Activated naive CD4-positive, alpha-beta T cell treated with anti-CD3 and anti-CD28 coated beads, Interleukin-2, amount 50 U/mL, for 24 hours (primary cell): ENCODE measurements at regions not wholly inside any gene's neighbourhood (a gene's known extent, or its start where the extent isn't known, plus 50 kb on each side); places are given as distances from the start of the nearest gene placed in this dataset.

Experiments used
- H3K27ac Mint-ChIP-seq: one replicate; pipeline ENCODE4 v1.8.0; 2021; ENCODE audit warnings: mild to moderate bottlenecking, mixed read lengths
- H3K27me3 Mint-ChIP-seq: one replicate; pipeline ENCODE4 v1.8.0; 2021; ENCODE audit warnings: mixed read lengths
- H3K36me3 Mint-ChIP-seq: one replicate; pipeline ENCODE4 v1.8.0; 2021; ENCODE audit warnings: mixed read lengths
- H3K4me1 Mint-ChIP-seq: one replicate; pipeline ENCODE4 v1.8.0; 2021; ENCODE audit warnings: mixed read lengths
- H3K4me3 Mint-ChIP-seq: one replicate; pipeline ENCODE4 v1.8.0; 2021; ENCODE audit warnings: mild to moderate bottlenecking, mixed read lengths
- H3K9me3 Mint-ChIP-seq: one replicate; pipeline ENCODE4 v1.8.0; 2021; ENCODE audit warnings: mixed read lengths

GRCh38 chr15:29969562-29970401, 113.0 kb upstream of the GOLGA8J start:
- H3K27me3 Mint-ChIP-seq = peaks cover 57% of the 10 kb centered on the region
- H3K36me3 Mint-ChIP-seq = no peaks in the 10 kb centered on the region
- no peaks in the 10 kb centered on the region for H3K9me3 Mint-ChIP-seq
- no peak overlapping the region for H3K27ac Mint-ChIP-seq
- no peaks in the 10 kb centered on the region for H3K4me1 Mint-ChIP-seq
- H3K4me3 Mint-ChIP-seq = no peak overlapping the region

GRCh38 chr15:29968895-29969561, 113.7 kb upstream of the GOLGA8J start:
- H3K4me1 Mint-ChIP-seq = no peaks in the 10 kb centered on the region
- H3K9me3 Mint-ChIP-seq = no peaks in the 10 kb centered on the region
- H3K36me3 Mint-ChIP-seq = no peaks in the 10 kb centered on the region
- peaks cover 53% of the 10 kb centered on the region for H3K27me3 Mint-ChIP-seq
- H3K4me3 Mint-ChIP-seq = no peak overlapping the region
- no peak overlapping the region for H3K27ac Mint-ChIP-seq

GRCh38 chr15:29968099-29968894, 114.5 kb upstream of the GOLGA8J start:
- no peaks in the 10 kb centered on the region for H3K36me3 Mint-ChIP-seq
- H3K27ac Mint-ChIP-seq = no peak overlapping the region
- no peak overlapping the region for H3K4me3 Mint-ChIP-seq
- H3K27me3 Mint-ChIP-seq = peaks cover 55% of the 10 kb centered on the region
- H3K4me1 Mint-ChIP-seq = no peaks in the 10 kb centered on the region
- H3K9me3 Mint-ChIP-seq = no peaks in the 10 kb centered on the region

- no peaks in the 10 kb centered on the region for H3K36me3 Mint-ChIP-seq
- no peaks in the 10 kb centered on the region for H3K4me1 Mint-ChIP-seq
- no peak overlapping the region for H3K27ac Mint-ChIP-seq
- peaks cover 40% of the 10 kb centered on the region for H3K27me3 Mint-ChIP-seq
- H3K4me3 Mint-ChIP-seq = no peak overlapping the region
- no peaks in the 10 kb centered on the region for H3K9me3 Mint-ChIP-seq
Observed at GRCh38 chr15:29962407-29962806, 120.3 kb upstream of the GOLGA8J start.

- Mint-ChIP-seq H3K9me3 (no peaks in the 10 kb centered on the region), H3K27me3 (peaks cover 30% of the 10 kb centered on the region), H3K36me3 (no peaks in the 10 kb centered on the region), H3K4me3 (no peak overlapping the region), H3K4me1 (no peaks in the 10 kb centered on the region), H3K27ac (no peak overlapping the region)
Observed at GRCh38 chr15:29959384-29960137, 123.2 kb upstream of the GOLGA8J start.

- Mint-ChIP-seq H3K36me3 (no peaks in the 10 kb centered on the region), H3K4me3 (no peak overlapping the region), H3K4me1 (no peaks in the 10 kb centered on the region), H3K27ac (no peak overlapping the region), H3K27me3 (peaks cover 6% of the 10 kb centered on the region), H3K9me3 (no peaks in the 10 kb centered on the region)
Observed at GRCh38 chr15:29952225-29952624, 130.0 kb upstream of the TJP1 start.

GRCh38 chr15:29945943-29946596, 123.8 kb upstream of the TJP1 start:
- Mint-ChIP-seq H3K27ac (no peak overlapping the region), H3K36me3 (no peaks in the 10 kb centered on the region), H3K27me3 (peaks cover 9% of the 10 kb centered on the region), H3K9me3 (no peaks in the 10 kb centered on the region), H3K4me1 (no peaks in the 10 kb centered on the region), H3K4me3 (no peak overlapping the region)

- Mint-ChIP-seq H3K4me1 (no peaks in the 10 kb centered on the region), H3K27me3 (peaks cover 11% of the 10 kb centered on the region), H3K9me3 (no peaks in the 10 kb centered on the region), H3K36me3 (no peaks in the 10 kb centered on the region), H3K4me3 (no peak overlapping the region), H3K27ac (no peak overlapping the region)
Observed at GRCh38 chr15:29944925-29945324, 122.7 kb upstream of the TJP1 start.

GRCh38 chr15:29942548-29942947, 120.3 kb upstream of the TJP1 start:
- H3K36me3 Mint-ChIP-seq = no peaks in the 10 kb centered on the region
- H3K27me3 Mint-ChIP-seq = peaks cover 11% of the 10 kb centered on the region
- H3K4me1 Mint-ChIP-seq = no peaks in the 10 kb centered on the region
- no peaks in the 10 kb centered on the region for H3K9me3 Mint-ChIP-seq
- H3K27ac Mint-ChIP-seq = no peak overlapping the region
- H3K4me3 Mint-ChIP-seq = no peak overlapping the region

GRCh38 chr15:29942143-29942542, 119.9 kb upstream of the TJP1 start:
- H3K4me3 Mint-ChIP-seq = no peak overlapping the region

GRCh38 chr15:29939404-29939803, 117.1 kb upstream of the TJP1 start:
- H3K4me3 Mint-ChIP-seq = no peak overlapping the region
- H3K4me1 Mint-ChIP-seq = no peaks in the 10 kb centered on the region
- no peaks in the 10 kb centered on the region for H3K36me3 Mint-ChIP-seq
- H3K27ac Mint-ChIP-seq = no peak overlapping the region
- H3K9me3 Mint-ChIP-seq = no peaks in the 10 kb centered on the region
- peaks cover 16% of the 10 kb centered on the region for H3K27me3 Mint-ChIP-seq

More at GRCh38 chr15:29942143-29942542, 119.9 kb upstream of the TJP1 start:
- H3K4me1 Mint-ChIP-seq = no peaks in the 10 kb centered on the region
- H3K27ac Mint-ChIP-seq = no peak overlapping the region
- no peaks in the 10 kb centered on the region for H3K9me3 Mint-ChIP-seq
- peaks cover 9% of the 10 kb centered on the region for H3K27me3 Mint-ChIP-seq
- H3K36me3 Mint-ChIP-seq = no peaks in the 10 kb centered on the region

GRCh38 chr15:29938361-29939335, 116.4 kb upstream of the TJP1 start:
- no peak overlapping the region for H3K27ac Mint-ChIP-seq
- H3K36me3 Mint-ChIP-seq = no peaks in the 10 kb centered on the region
- H3K9me3 Mint-ChIP-seq = no peaks in the 10 kb centered on the region
- H3K4me3 Mint-ChIP-seq = no peak overlapping the region
- peaks cover 16% of the 10 kb centered on the region for H3K27me3 Mint-ChIP-seq
- no peaks in the 10 kb centered on the region for H3K4me1 Mint-ChIP-seq

GRCh38 chr15:29937956-29938355, 115.7 kb upstream of the TJP1 start:
- Mint-ChIP-seq H3K36me3 (no peaks in the 10 kb centered on the region), H3K4me3 (no peak overlapping the region), H3K27me3 (peaks cover 18% of the 10 kb centered on the region), H3K9me3 (no peaks in the 10 kb centered on the region), H3K27ac (no peak overlapping the region), H3K4me1 (no peaks in the 10 kb centered on the region)
